ENCODE measurements at regions not wholly inside any gene's neighbourhood (a gene's known extent, or its start where the extent isn't known, plus 50 kb on each side); places are given as distances from the start of the nearest gene placed in this dataset.

DNA sequence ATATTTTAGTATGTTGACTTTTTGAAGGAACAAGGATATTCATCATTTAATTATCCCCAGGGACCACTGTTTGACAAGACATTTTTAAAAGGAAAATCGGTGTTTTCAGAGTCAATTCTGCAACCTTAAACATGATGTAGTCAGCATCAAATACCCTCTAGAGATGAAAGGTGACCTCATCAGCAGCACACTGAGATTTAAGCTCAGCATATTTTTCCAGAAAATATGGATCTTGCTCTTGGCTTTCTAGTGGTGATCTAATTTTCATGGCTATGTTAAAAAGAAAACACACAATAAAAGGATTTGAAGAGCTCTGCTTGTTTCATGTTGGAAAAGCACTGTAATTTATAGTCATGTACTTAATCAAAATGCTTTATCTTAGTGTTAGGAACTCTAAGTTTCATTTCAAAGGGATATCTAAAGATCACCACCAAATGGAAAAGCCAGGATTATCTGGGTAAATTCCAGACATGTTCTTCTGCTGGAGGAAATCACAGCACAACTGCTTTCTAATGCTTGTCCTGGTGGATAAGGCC lies 487.2 kb downstream of the ENC1 start:
- Histone ChIP-seq H3K4me3 (ENCODE audit: low read length) (no peak overlapping the region), H3F3A (ENCODE audit: insufficient read depth, low read length, poor library complexity, severe bottlenecking) (no peaks in the 10 kb centered on the region), H3K79me2 (replicated peaks; ENCODE audit: insufficient read depth, low read length) (no peaks in the 10 kb centered on the region), H4K20me1 (ENCODE audit: insufficient read depth) (no peaks in the 10 kb centered on the region), H3K27me3 (ENCODE audit: insufficient read depth, low read depth, low read length) (no peaks in the 10 kb centered on the region), H3K9ac (ENCODE audit: low read length) (no peak overlapping the region), H2AFZ (ENCODE audit: low read depth, low read length) (no peak overlapping the region), H3K36me3 (ENCODE audit: insufficient read depth, low read length) (no peaks in the 10 kb centered on the region), H3K9me3 (ENCODE audit: low read length) (no peaks in the 10 kb centered on the region), H3K4me2 (ENCODE audit: low read length) (no peak overlapping the region), H3K27ac (ENCODE audit: low read length) (no peak overlapping the region), H3K9me2 (ENCODE audit: insufficient read depth, low read length) (no peaks in the 10 kb centered on the region)
- TF ChIP-seq, protein P1, sequence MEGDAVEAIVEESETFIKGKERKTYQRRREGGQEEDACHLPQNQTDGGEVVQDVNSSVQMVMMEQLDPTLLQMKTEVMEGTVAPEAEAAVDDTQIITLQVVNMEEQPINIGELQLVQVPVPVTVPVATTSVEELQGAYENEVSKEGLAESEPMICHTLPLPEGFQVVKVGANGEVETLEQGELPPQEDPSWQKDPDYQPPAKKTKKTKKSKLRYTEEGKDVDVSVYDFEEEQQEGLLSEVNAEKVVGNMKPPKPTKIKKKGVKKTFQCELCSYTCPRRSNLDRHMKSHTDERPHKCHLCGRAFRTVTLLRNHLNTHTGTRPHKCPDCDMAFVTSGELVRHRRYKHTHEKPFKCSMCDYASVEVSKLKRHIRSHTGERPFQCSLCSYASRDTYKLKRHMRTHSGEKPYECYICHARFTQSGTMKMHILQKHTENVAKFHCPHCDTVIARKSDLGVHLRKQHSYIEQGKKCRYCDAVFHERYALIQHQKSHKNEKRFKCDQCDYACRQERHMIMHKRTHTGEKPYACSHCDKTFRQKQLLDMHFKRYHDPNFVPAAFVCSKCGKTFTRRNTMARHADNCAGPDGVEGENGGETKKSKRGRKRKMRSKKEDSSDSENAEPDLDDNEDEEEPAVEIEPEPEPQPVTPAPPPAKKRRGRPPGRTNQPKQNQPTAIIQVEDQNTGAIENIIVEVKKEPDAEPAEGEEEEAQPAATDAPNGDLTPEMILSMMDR (IDR thresholded peaks at IDR 0.05; ENCODE audit: poor library complexity, severe bottlenecking), result no peak
- TF ChIP-seq MXI1 (conservative IDR thresholded peaks at IDR 0.05; ENCODE audit: poor library complexity, severe bottlenecking) (no peak), POLR2AphosphoS5 (IDR thresholded peaks at IDR 0.05) (no peak), SMC3 (conservative IDR thresholded peaks at IDR 0.05; ENCODE audit: poor library complexity) (no peak), TAF1 (IDR thresholded peaks at IDR 0.05; ENCODE audit: low read depth) (no peak), EP300 (conservative IDR thresholded peaks at IDR 0.05; ENCODE audit: poor library complexity, severe bottlenecking) (no peak), EZH2 (IDR thresholded peaks at IDR 0.05; ENCODE audit: borderline replicate concordance, insufficient read depth, low read length, poor library complexity, severe bottlenecking) (no peak), RAD21 (conservative IDR thresholded peaks at IDR 0.05) (no peak)
- TF ChIP-seq, protein P2, sequence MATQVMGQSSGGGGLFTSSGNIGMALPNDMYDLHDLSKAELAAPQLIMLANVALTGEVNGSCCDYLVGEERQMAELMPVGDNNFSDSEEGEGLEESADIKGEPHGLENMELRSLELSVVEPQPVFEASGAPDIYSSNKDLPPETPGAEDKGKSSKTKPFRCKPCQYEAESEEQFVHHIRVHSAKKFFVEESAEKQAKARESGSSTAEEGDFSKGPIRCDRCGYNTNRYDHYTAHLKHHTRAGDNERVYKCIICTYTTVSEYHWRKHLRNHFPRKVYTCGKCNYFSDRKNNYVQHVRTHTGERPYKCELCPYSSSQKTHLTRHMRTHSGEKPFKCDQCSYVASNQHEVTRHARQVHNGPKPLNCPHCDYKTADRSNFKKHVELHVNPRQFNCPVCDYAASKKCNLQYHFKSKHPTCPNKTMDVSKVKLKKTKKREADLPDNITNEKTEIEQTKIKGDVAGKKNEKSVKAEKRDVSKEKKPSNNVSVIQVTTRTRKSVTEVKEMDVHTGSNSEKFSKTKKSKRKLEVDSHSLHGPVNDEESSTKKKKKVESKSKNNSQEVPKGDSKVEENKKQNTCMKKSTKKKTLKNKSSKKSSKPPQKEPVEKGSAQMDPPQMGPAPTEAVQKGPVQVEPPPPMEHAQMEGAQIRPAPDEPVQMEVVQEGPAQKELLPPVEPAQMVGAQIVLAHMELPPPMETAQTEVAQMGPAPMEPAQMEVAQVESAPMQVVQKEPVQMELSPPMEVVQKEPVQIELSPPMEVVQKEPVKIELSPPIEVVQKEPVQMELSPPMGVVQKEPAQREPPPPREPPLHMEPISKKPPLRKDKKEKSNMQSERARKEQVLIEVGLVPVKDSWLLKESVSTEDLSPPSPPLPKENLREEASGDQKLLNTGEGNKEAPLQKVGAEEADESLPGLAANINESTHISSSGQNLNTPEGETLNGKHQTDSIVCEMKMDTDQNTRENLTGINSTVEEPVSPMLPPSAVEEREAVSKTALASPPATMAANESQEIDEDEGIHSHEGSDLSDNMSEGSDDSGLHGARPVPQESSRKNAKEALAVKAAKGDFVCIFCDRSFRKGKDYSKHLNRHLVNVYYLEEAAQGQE (IDR thresholded peaks at IDR 0.05; ENCODE audit: borderline replicate concordance), result no peak

DNA sequence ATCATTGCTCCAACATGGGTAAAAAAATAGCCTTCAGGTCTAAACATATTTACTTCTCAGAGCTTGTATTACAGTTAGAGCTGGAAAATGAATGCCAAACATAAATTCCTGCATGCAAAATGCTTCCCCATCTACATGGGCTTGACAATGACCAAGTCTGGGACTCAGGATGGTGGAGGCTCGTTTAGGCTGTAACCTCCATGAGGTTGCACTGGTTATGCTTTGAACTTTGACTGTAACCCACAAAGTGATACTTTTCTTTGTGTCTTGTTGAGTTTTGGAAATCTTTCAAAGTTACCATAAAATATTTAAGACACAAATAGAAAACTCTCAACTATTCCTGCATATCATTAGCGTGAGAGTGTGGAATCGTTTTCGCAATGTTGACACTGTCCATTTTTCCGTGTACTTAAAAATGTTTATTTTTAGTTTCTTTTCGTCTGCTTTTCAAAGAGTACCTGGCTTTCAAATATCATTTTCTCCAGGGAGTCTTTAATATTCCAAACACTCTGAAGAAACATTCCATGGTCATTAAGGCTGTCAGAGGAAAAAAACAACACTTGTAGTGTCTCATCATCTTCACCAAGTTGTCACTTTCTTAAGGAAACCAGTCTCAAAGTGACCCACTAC lies 487.8 kb downstream of the ENC1 start:
- Histone ChIP-seq H3K27ac (ENCODE audit: low read length) (no peak overlapping the region), H3K9ac (ENCODE audit: low read length) (no peak overlapping the region), H3K4me2 (ENCODE audit: low read length) (no peak overlapping the region), H3K27me3 (ENCODE audit: insufficient read depth, low read depth, low read length) (no peaks in the 10 kb centered on the region), H3K79me2 (replicated peaks; ENCODE audit: insufficient read depth, low read length) (no peaks in the 10 kb centered on the region), H3K4me3 (ENCODE audit: low read length) (no peak overlapping the region), H3F3A (ENCODE audit: insufficient read depth, low read length, poor library complexity, severe bottlenecking) (no peaks in the 10 kb centered on the region), H3K9me2 (ENCODE audit: insufficient read depth, low read length) (no peaks in the 10 kb centered on the region), H4K20me1 (ENCODE audit: insufficient read depth) (no peaks in the 10 kb centered on the region), H3K9me3 (ENCODE audit: low read length) (no peaks in the 10 kb centered on the region), H2AFZ (ENCODE audit: low read depth, low read length) (no peak overlapping the region), H3K36me3 (ENCODE audit: insufficient read depth, low read length) (no peaks in the 10 kb centered on the region)
- TF ChIP-seq MXI1 (conservative IDR thresholded peaks at IDR 0.05; ENCODE audit: poor library complexity, severe bottlenecking), result no peak
- TF ChIP-seq, protein P1 (IDR thresholded peaks at IDR 0.05; ENCODE audit: poor library complexity, severe bottlenecking), result no peak
- TF ChIP-seq EP300 (conservative IDR thresholded peaks at IDR 0.05; ENCODE audit: poor library complexity, severe bottlenecking), result no peak
- TF ChIP-seq EZH2 (IDR thresholded peaks at IDR 0.05; ENCODE audit: borderline replicate concordance, insufficient read depth, low read length, poor library complexity, severe bottlenecking), result no peak
- TF ChIP-seq, protein P2 (IDR thresholded peaks at IDR 0.05; ENCODE audit: borderline replicate concordance), result no peak
- no peak for TF ChIP-seq TAF1 (IDR thresholded peaks at IDR 0.05; ENCODE audit: low read depth)
- no peak for TF ChIP-seq POLR2AphosphoS5 (IDR thresholded peaks at IDR 0.05)
- TF ChIP-seq SMC3 (conservative IDR thresholded peaks at IDR 0.05; ENCODE audit: poor library complexity), result no peak
- no peak for TF ChIP-seq RAD21 (conservative IDR thresholded peaks at IDR 0.05)
